Stimulated activated CD4-positive, alpha-beta T cell treated with anti-CD3 and anti-CD28 coated beads, Interleukin-1b, Interleukin-23, amount 100 ng/mL, for 1 hour (primary cell): ENCODE measurements at regions not wholly inside any gene's neighbourhood (a gene's known extent, or its start where the extent isn't known, plus 50 kb on each side); places are given as distances from the start of the nearest gene placed in this dataset.

Experiments used
- DNase-seq, 2 donors: peaks; one replicate each; pipeline ENCODE4 v3.0.0-alpha.2; 2020; ENCODE audit warnings: low read depth in 2 of 2

GRCh38 chr15:69576948-69577351, 124.3 kb downstream of the RPLP1 start:
- DNase-seq, result no peak

- no peak for DNase-seq
These were observed 124.8 kb downstream of the RPLP1 start for GRCh38 chr15:69577397-69577796.

DNA sequence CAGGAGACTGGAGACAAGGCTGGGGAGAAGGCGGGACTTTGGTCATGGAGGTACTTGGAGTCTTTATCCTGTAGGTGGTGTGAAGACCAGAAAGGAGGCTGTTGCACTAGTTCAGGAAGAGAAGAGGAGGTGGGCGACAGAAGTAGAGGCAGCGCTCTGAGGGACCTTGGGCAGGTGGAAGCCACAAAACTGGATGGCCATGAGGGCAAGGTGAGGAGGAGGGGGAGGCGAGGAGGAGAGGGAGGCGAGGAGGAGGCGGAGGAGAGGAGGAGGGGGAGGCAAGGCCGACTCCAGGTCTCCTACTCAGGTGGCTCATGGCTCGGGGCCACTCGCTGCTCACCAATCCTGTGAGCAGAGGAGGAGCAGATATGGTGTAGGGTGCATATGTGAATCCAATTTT, 125.6 kb downstream of the RPLP1 start:
- no peak for DNase-seq

DNA sequence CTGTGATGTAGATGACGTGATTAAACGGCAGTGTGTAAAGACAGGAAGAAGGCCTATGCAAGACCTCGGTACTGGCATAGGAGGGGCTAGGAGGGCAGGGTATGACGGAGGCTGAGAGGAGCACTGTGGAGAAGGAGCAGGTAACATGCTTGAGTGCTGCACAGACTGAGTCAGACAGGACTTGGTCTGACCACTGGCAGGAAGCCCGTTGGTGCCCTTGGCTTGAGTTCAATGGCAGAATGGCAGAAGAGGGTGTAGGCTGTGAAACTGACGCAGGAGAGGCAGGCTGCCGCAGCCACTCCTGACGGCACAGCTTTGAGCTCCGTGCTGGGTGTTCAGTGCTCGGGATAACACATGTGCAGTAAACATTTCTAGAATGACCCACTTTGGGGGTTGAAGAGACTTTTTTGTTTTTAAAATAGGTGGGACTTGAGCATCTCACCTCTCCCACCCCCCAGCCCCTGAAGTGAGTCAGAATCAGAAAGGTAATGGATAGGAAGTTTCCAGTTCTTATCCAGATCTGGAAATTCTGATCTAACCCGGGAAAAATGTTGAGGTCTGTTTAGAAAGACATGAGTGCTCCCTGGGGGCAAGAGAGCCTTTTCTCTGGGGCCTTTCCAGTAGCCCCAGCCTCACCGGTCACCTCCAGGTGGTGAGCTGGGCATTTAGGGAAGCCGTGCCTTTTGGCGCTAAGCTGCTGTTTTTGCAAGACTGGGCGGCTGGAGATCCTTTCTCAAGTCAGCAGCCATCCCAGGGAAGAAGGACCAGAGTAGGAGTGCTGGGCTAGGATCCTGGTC, 126.4 kb downstream of the RPLP1 start:
- no peak for DNase-seq

DNA sequence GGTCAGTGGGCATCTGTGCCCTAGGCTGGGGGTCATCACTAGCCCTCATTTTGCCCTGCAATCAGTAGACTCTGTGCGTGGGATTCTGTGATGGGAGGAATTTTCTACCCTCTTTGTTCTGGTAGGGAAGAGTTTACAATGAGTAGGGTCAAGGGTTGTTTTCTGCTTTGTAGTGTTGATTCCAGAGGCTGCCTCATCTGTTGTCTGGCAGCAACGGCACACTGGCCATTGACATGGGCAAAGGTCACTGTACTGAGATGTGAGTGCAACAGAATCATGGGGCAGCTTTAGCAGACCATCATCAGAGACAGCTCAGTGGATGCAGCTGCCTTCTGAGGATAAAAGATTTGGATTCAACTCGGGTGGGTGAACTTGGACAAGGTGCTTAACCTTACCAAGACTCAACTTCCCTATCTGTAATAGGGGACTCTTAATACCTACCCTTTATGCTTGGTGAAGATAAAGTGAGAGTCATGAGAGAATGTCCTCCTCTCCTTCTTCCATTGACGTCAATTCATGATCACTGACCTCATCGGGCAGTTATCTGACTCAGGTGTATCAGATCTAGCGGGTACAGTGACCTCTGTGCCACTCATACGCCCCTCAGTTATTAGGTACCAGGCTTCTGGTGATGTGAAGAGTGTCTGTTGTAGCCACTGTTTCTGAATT, 127.5 kb downstream of the RPLP1 start:
- no peak for DNase-seq

DNA sequence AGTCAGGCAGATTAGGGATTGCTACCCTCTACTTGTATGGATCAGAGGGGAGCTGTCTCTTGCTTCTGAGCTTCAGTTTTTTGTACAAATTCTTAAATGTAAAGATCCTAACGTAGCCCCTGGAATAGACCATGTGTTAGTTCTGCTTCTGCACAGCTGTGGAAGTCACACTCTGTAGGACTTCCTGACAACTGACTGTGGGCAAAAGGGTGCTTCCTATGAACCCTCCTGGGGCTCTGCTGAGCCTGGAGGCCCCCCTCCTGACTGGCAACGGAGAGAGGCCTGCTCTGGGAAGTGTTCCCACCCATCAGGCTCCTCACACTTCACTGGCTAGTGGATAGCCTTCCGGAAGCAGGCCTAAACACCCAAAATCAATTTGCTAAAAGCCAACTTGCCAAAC, 131.0 kb downstream of the RPLP1 start:
- DNase-seq, result no peak

DNA sequence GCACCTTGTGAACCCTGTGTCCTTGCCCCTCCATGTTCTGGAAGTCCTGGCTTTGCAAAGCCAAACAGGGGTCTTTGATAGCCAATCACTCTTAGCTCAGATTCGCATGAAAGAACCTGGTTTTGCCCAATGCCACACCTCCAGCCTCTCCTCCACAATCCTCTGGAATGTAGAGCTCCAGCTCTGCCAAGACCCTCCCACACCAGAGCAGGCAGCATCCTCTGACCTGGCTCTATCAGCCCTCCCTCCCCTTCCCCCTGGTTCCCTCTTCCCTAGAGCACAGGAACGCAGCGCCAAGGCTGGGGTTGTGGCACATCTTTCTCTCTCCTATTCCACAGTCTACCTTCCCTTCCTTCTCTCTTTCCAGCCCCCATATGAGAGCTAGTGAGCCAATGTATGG, 133.3 kb downstream of the RPLP1 start:
- no peak for DNase-seq

- no peak for DNase-seq
These were observed 134.1 kb downstream of the RPLP1 start for GRCh38 chr15:69586721-69587120.

GRCh38 chr15:69587723-69588426, 135.3 kb downstream of the RPLP1 start:
- no peak for DNase-seq

DNA sequence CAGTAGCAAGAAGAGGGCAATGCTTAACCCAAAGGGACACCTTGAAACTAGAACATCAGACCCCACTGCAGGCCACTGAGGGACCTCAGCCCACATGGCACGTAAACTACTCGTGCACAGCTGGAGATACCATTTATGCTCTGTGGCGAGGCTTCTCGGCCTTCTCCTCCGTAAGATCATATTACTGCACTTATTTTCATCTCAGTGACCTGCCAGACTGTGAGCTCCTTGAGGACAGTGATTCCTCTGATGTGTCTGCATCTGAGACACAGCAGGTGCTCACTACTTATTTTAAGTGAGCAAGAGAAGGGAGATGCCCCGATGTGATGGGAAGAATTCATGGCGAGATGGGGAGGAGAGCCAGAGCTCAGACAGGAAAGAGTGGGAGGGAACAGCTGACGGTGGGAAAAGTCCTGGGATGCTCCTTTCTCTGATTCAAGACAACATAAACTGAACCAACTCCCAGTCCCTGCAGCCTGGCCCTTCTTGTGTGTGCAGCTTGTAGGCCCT, 137.6 kb downstream of the RPLP1 start:
- no peak for DNase-seq

- DNase-seq, result no peak
These were observed 138.4 kb downstream of the RPLP1 start for GRCh38 chr15:69590932-69591524.

DNA sequence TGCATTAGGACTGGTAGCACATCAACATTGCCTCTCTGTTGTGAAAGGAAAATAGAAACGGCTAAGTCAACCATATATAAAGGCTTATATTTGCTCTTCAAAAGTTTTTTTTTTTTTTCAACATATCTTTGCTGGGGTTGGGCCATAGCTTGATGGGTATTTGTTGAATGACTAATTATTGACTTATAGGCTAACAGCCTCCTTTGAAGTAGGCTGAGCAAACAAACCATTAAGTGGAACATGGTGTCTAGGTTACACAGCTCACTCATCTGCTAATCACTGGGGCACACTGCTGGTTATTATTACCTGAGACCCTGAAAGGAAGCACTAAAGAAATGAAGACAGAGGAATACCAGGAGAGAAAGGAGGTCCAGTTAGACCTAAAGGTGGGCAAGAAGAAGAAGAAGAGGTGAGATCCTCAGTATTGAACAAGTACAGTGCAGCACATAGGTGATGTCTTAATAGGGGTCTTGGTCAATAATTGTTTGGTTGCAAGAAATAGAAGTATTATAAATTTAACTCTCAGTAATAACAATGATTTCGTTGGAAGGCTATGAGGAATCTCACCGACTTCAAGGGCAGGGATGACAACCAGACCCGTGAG, 139.4 kb downstream of the RPLP1 start:
- no peak for DNase-seq

GRCh38 chr15:69592954-69593353, 140.3 kb downstream of the RPLP1 start:
- DNase-seq, result no peak

GRCh38 chr15:69593488-69593887, 140.9 kb downstream of the RPLP1 start:
- DNase-seq, result no peak

GRCh38 chr15:69593981-69594966, 141.7 kb downstream of the RPLP1 start:
- no peak for DNase-seq

DNA sequence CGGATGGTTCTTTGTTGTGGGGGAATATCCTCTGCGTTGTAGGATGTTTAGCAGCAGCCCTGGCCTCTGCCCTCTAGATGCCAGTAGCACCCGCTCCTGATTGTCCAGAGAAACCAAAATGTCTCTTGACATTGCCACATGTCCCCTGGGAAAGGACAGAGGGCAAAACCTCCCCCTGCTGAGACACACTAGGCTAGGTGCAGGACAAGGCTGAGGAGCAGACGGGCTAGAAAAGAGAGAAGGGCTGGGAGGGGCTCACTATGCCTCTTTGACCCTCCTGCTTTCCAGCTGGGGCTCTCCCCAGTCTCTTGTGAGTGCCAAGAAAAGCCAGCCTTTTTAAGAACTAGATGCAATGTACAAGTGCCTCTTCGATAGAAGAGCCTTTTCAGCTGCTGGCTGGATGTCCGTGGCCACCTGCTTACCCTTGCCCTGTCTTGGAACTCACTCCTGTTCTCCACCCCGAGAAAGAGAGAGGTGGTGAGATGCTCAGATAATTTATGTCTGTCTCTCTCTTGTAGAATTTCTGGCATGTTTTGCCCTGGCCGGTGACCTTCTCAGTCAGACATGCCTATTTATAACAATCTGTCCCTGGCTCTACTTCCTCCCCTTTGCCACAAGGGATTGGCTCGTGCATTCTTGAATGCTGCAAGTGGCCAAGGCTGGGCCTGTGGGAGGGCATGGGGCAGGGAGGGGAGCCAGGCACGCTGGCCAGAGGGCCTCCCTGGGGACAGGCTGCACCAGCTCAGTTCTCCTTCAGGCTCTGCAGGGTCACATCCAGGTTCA, 142.6 kb downstream of the RPLP1 start:
- DNase-seq, result no peak

- DNase-seq, result no peak
These were observed 144.5 kb downstream of the RPLP1 start for GRCh38 chr15:69597061-69597592.

DNA sequence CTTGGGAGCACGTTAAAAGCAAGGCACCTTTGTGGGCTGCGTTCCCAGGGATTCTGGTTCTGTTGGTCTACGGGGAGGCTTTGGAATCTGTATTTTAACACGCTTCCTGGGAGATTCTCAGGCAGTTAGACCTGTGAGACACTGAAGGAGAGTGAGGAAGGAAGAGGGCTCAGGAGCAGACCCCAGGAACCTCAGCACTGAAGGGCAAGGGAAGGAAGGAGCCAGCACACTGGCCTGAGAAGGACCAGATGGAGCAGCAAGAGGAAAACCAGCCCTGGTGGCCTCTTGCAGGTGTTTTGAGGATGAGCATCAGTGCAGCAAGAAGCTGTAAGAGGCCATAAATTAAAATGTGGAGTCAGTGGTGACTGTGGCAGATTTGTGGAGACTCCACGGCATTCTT, 146.7 kb downstream of the RPLP1 start:
- no peak for DNase-seq

GRCh38 chr15:69600556-69601085, 148.0 kb downstream of the RPLP1 start:
- DNase-seq, result no peak
